ENCODE measurements at regions not wholly inside any gene's neighbourhood (a gene's known extent, or its start where the extent isn't known, plus 50 kb on each side); places are given as distances from the start of the nearest gene placed in this dataset.

- Histone ChIP-seq H3K9me3 (ENCODE audit: control insufficient read depth, low read length) (no peaks in the 10 kb centered on the region), H3K36me3 (ENCODE audit: control insufficient read depth, insufficient read depth, low read length) (no peaks in the 10 kb centered on the region), H3K27ac (ENCODE audit: insufficient read depth, low read length, poor library complexity, severe bottlenecking) (no peak overlapping the region), H3K4me1 (ENCODE audit: control insufficient read depth, insufficient read depth, low read length, poor library complexity, severe bottlenecking) (no peaks in the 10 kb centered on the region), H3K4me3 (ENCODE audit: insufficient read depth, low read depth, low read length, poor library complexity, severe bottlenecking) (no peak overlapping the region), H3K27me3 (replicated peaks; ENCODE audit: control insufficient read depth, insufficient read depth, low read length, poor library complexity, severe bottlenecking) (no peaks in the 10 kb centered on the region)
- no peak for DNase-seq
These were observed 704.0 kb downstream of the BRD1 start for GRCh38 chr22:49123621-49124192.

- H3K9me3 ChIP-seq (ENCODE audit: control insufficient read depth, low read length) = no peaks in the 10 kb centered on the region
- no peak for DNase-seq
- H3K27me3 ChIP-seq (replicated peaks; ENCODE audit: control insufficient read depth, insufficient read depth, low read length, poor library complexity, severe bottlenecking) = no peaks in the 10 kb centered on the region
- H3K4me1 ChIP-seq (ENCODE audit: control insufficient read depth, insufficient read depth, low read length, poor library complexity, severe bottlenecking) = no peaks in the 10 kb centered on the region
- no peak overlapping the region for H3K4me3 ChIP-seq (ENCODE audit: insufficient read depth, low read depth, low read length, poor library complexity, severe bottlenecking)
- no peak overlapping the region for H3K27ac ChIP-seq (ENCODE audit: insufficient read depth, low read length, poor library complexity, severe bottlenecking)
- no peaks in the 10 kb centered on the region for H3K36me3 ChIP-seq (ENCODE audit: control insufficient read depth, insufficient read depth, low read length)
These were observed 708.1 kb downstream of the BRD1 start for GRCh38 chr22:49119551-49119952.

GRCh38 chr22:49118065-49118464 lies 709.6 kb downstream of the BRD1 start:
- Histone ChIP-seq H3K27ac (ENCODE audit: insufficient read depth, low read length, poor library complexity, severe bottlenecking) (no peak overlapping the region), H3K9me3 (ENCODE audit: control insufficient read depth, low read length) (no peaks in the 10 kb centered on the region), H3K36me3 (ENCODE audit: control insufficient read depth, insufficient read depth, low read length) (no peaks in the 10 kb centered on the region), H3K27me3 (replicated peaks; ENCODE audit: control insufficient read depth, insufficient read depth, low read length, poor library complexity, severe bottlenecking) (no peaks in the 10 kb centered on the region), H3K4me3 (ENCODE audit: insufficient read depth, low read depth, low read length, poor library complexity, severe bottlenecking) (no peak overlapping the region), H3K4me1 (ENCODE audit: control insufficient read depth, insufficient read depth, low read length, poor library complexity, severe bottlenecking) (no peaks in the 10 kb centered on the region)
- DNase-seq = no peak

- Histone ChIP-seq H3K27ac (ENCODE audit: insufficient read depth, low read length, poor library complexity, severe bottlenecking) (no peak overlapping the region), H3K4me1 (ENCODE audit: control insufficient read depth, insufficient read depth, low read length, poor library complexity, severe bottlenecking) (no peaks in the 10 kb centered on the region), H3K9me3 (ENCODE audit: control insufficient read depth, low read length) (no peaks in the 10 kb centered on the region), H3K36me3 (ENCODE audit: control insufficient read depth, insufficient read depth, low read length) (no peaks in the 10 kb centered on the region), H3K4me3 (ENCODE audit: insufficient read depth, low read depth, low read length, poor library complexity, severe bottlenecking) (no peak overlapping the region), H3K27me3 (replicated peaks; ENCODE audit: control insufficient read depth, insufficient read depth, low read length, poor library complexity, severe bottlenecking) (no peaks in the 10 kb centered on the region)
- DNase-seq = no peak
These were observed 710.2 kb downstream of the BRD1 start for GRCh38 chr22:49117486-49117885.

- Histone ChIP-seq H3K9me3 (ENCODE audit: control insufficient read depth, low read length) (no peaks in the 10 kb centered on the region), H3K4me3 (ENCODE audit: insufficient read depth, low read depth, low read length, poor library complexity, severe bottlenecking) (no peak overlapping the region), H3K4me1 (ENCODE audit: control insufficient read depth, insufficient read depth, low read length, poor library complexity, severe bottlenecking) (no peaks in the 10 kb centered on the region), H3K27ac (ENCODE audit: insufficient read depth, low read length, poor library complexity, severe bottlenecking) (no peak overlapping the region), H3K27me3 (replicated peaks; ENCODE audit: control insufficient read depth, insufficient read depth, low read length, poor library complexity, severe bottlenecking) (no peaks in the 10 kb centered on the region), H3K36me3 (ENCODE audit: control insufficient read depth, insufficient read depth, low read length) (no peaks in the 10 kb centered on the region)
- no peak for DNase-seq
These were observed 711.1 kb downstream of the BRD1 start for GRCh38 chr22:49116486-49117120.

- no peak for DNase-seq
- Histone ChIP-seq H3K27me3 (replicated peaks; ENCODE audit: control insufficient read depth, insufficient read depth, low read length, poor library complexity, severe bottlenecking) (no peaks in the 10 kb centered on the region), H3K27ac (ENCODE audit: insufficient read depth, low read length, poor library complexity, severe bottlenecking) (no peak overlapping the region), H3K4me3 (ENCODE audit: insufficient read depth, low read depth, low read length, poor library complexity, severe bottlenecking) (no peak overlapping the region), H3K9me3 (ENCODE audit: control insufficient read depth, low read length) (no peaks in the 10 kb centered on the region), H3K36me3 (ENCODE audit: control insufficient read depth, insufficient read depth, low read length) (no peaks in the 10 kb centered on the region), H3K4me1 (ENCODE audit: control insufficient read depth, insufficient read depth, low read length, poor library complexity, severe bottlenecking) (no peaks in the 10 kb centered on the region)
These were observed 711.7 kb downstream of the BRD1 start for GRCh38 chr22:49116021-49116420.

- Histone ChIP-seq H3K36me3 (ENCODE audit: control insufficient read depth, insufficient read depth, low read length) (no peaks in the 10 kb centered on the region), H3K27ac (ENCODE audit: insufficient read depth, low read length, poor library complexity, severe bottlenecking) (no peak overlapping the region), H3K4me1 (ENCODE audit: control insufficient read depth, insufficient read depth, low read length, poor library complexity, severe bottlenecking) (no peaks in the 10 kb centered on the region)
These were observed 712.5 kb downstream of the BRD1 start for GRCh38 chr22:49115197-49115596.

GRCh38 chr22:49113758-49114157 lies 713.9 kb downstream of the BRD1 start:
- Histone ChIP-seq H3K9me3 (ENCODE audit: control insufficient read depth, low read length) (no peaks in the 10 kb centered on the region), H3K4me3 (ENCODE audit: insufficient read depth, low read depth, low read length, poor library complexity, severe bottlenecking) (no peak overlapping the region), H3K27ac (ENCODE audit: insufficient read depth, low read length, poor library complexity, severe bottlenecking) (no peak overlapping the region), H3K27me3 (replicated peaks; ENCODE audit: control insufficient read depth, insufficient read depth, low read length, poor library complexity, severe bottlenecking) (no peaks in the 10 kb centered on the region), H3K4me1 (ENCODE audit: control insufficient read depth, insufficient read depth, low read length, poor library complexity, severe bottlenecking) (no peaks in the 10 kb centered on the region), H3K36me3 (ENCODE audit: control insufficient read depth, insufficient read depth, low read length) (no peaks in the 10 kb centered on the region)
- no peak for DNase-seq

More at GRCh38 chr22:49115197-49115596, 712.5 kb downstream of the BRD1 start:
- Histone ChIP-seq H3K9me3 (ENCODE audit: control insufficient read depth, low read length) (no peaks in the 10 kb centered on the region), H3K4me3 (ENCODE audit: insufficient read depth, low read depth, low read length, poor library complexity, severe bottlenecking) (no peak overlapping the region), H3K27me3 (replicated peaks; ENCODE audit: control insufficient read depth, insufficient read depth, low read length, poor library complexity, severe bottlenecking) (no peaks in the 10 kb centered on the region)
- no peak for DNase-seq

GRCh38 chr22:49112661-49113626 lies 714.7 kb downstream of the BRD1 start:
- Histone ChIP-seq H3K9me3 (ENCODE audit: control insufficient read depth, low read length) (no peaks in the 10 kb centered on the region), H3K27ac (ENCODE audit: insufficient read depth, low read length, poor library complexity, severe bottlenecking) (no peak overlapping the region), H3K4me3 (ENCODE audit: insufficient read depth, low read depth, low read length, poor library complexity, severe bottlenecking) (no peak overlapping the region), H3K36me3 (ENCODE audit: control insufficient read depth, insufficient read depth, low read length) (no peaks in the 10 kb centered on the region), H3K27me3 (replicated peaks; ENCODE audit: control insufficient read depth, insufficient read depth, low read length, poor library complexity, severe bottlenecking) (no peaks in the 10 kb centered on the region), H3K4me1 (ENCODE audit: control insufficient read depth, insufficient read depth, low read length, poor library complexity, severe bottlenecking) (no peaks in the 10 kb centered on the region)
- DNase-seq = no peak

GRCh38 chr22:49112176-49112575 lies 715.5 kb downstream of the BRD1 start:
- no peaks in the 10 kb centered on the region for H3K4me1 ChIP-seq (ENCODE audit: control insufficient read depth, insufficient read depth, low read length, poor library complexity, severe bottlenecking)
- no peak for DNase-seq
- no peaks in the 10 kb centered on the region for H3K36me3 ChIP-seq (ENCODE audit: control insufficient read depth, insufficient read depth, low read length)
- H3K4me3 ChIP-seq (ENCODE audit: insufficient read depth, low read depth, low read length, poor library complexity, severe bottlenecking) = no peak overlapping the region
- H3K27me3 ChIP-seq (replicated peaks; ENCODE audit: control insufficient read depth, insufficient read depth, low read length, poor library complexity, severe bottlenecking) = no peaks in the 10 kb centered on the region
- H3K9me3 ChIP-seq (ENCODE audit: control insufficient read depth, low read length) = no peaks in the 10 kb centered on the region
- H3K27ac ChIP-seq (ENCODE audit: insufficient read depth, low read length, poor library complexity, severe bottlenecking) = no peak overlapping the region
